ENCODE measurements at regions not wholly inside any gene's neighbourhood (a gene's known extent, or its start where the extent isn't known, plus 50 kb on each side); places are given as distances from the start of the nearest gene placed in this dataset.

- H3K4me1 ChIP-seq, result no peaks in the 10 kb centered on the region
- H3K36me3 ChIP-seq, result no peaks in the 10 kb centered on the region
- WGBS, 5 donors, result 60 to 87% (median 60%) methylated on average over 1 of the region's 1 CpG
- H3K4me3 ChIP-seq, result no peak overlapping the region
- H3K9me3 ChIP-seq, result peaks cover 0 to 4% (median 0%) of the 10 kb centered on the region in 8 donors
- DNase-seq, result no peak
- no peak for TF ChIP-seq POLR2A (IDR thresholded peaks at IDR 0.05)
- TF ChIP-seq, protein P1, sequence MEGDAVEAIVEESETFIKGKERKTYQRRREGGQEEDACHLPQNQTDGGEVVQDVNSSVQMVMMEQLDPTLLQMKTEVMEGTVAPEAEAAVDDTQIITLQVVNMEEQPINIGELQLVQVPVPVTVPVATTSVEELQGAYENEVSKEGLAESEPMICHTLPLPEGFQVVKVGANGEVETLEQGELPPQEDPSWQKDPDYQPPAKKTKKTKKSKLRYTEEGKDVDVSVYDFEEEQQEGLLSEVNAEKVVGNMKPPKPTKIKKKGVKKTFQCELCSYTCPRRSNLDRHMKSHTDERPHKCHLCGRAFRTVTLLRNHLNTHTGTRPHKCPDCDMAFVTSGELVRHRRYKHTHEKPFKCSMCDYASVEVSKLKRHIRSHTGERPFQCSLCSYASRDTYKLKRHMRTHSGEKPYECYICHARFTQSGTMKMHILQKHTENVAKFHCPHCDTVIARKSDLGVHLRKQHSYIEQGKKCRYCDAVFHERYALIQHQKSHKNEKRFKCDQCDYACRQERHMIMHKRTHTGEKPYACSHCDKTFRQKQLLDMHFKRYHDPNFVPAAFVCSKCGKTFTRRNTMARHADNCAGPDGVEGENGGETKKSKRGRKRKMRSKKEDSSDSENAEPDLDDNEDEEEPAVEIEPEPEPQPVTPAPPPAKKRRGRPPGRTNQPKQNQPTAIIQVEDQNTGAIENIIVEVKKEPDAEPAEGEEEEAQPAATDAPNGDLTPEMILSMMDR (IDR thresholded peaks at IDR 0.05 in 8 of 11, conservative IDR thresholded peaks at IDR 0.05 in 3 of 11), result no peak
- no peaks in the 10 kb centered on the region for H3K27me3 ChIP-seq (replicated peaks in 1 of 7)
- intact Hi-C loops (cut with DNase I; ENCODE audit: low total_unique reads), result no loop called here
- H3K27ac ChIP-seq, result no peak overlapping the region
These were observed 676.8 kb downstream of the SORCS1 start for GRCh38 chr10:106487726-106488125.

- H3K27ac ChIP-seq, result no peak overlapping the region
- H3K9me3 ChIP-seq, result no peaks in the 10 kb centered on the region
- H3K4me1 ChIP-seq, result no peaks in the 10 kb centered on the region
- intact Hi-C loops (cut with DNase I; ENCODE audit: low total_unique reads), result no loop called here
- WGBS, 5 donors, result 62 to 74% (median 70%) methylated on average over 4 of the region's 4 CpGs
- no peak for DNase-seq
- no peak overlapping the region for H3K4me3 ChIP-seq
- TF ChIP-seq, protein P1 (IDR thresholded peaks at IDR 0.05 in 8 of 11, conservative IDR thresholded peaks at IDR 0.05 in 3 of 11), result no peak
- no peak for TF ChIP-seq POLR2AphosphoS5 (IDR thresholded peaks at IDR 0.05)
- TF ChIP-seq POLR2A (IDR thresholded peaks at IDR 0.05), result no peak
- no peaks in the 10 kb centered on the region for H3K36me3 ChIP-seq
- H3K27me3 ChIP-seq (replicated peaks in 1 of 7), result no peaks in the 10 kb centered on the region
These were observed 682.8 kb downstream of the SORCS1 start for GRCh38 chr10:106481598-106482275.

DNA sequence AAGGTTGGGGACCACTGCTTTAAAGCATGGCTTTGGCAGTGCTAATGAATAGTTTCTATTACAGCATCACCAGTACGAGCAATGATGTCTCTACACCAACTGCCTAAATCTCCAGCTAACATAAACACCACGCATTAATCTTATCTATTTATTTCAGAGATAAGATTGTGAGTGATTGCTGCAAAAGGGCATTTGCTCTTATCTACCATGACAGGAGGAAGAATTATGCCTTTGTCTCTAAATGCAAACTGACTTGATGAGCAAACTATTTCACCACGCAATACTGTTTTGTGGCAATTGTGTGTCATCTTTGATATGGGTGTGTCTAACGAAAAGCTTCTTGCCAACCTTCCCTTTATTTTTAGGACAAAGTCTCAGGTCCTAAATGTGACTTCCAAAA is 684.9 kb downstream of the SORCS1 start:
- intact Hi-C loops (cut with DNase I; ENCODE audit: low total_unique reads), result no loop called here
- TF ChIP-seq POLR2AphosphoS5 (IDR thresholded peaks at IDR 0.05) (no peak), POLR2A (IDR thresholded peaks at IDR 0.05) (no peak)
- TF ChIP-seq, protein P1 (IDR thresholded peaks at IDR 0.05 in 8 of 11, conservative IDR thresholded peaks at IDR 0.05 in 3 of 11), result no peak

GRCh38 chr10:106474876-106475275 is 689.6 kb downstream of the SORCS1 start:
- intact Hi-C loops (cut with DNase I; ENCODE audit: low total_unique reads), result no loop called here
- DNase-seq, result no peak
- H3K36me3 ChIP-seq, result no peaks in the 10 kb centered on the region
- no peak overlapping the region for H3K27ac ChIP-seq
- peaks cover 0 to 13% (median 5%) of the 10 kb centered on the region in 8 donors for H3K9me3 ChIP-seq
- H3K4me1 ChIP-seq, result no peaks in the 10 kb centered on the region
- H3K4me3 ChIP-seq, result no peak overlapping the region
- TF ChIP-seq POLR2AphosphoS5 (IDR thresholded peaks at IDR 0.05) (no peak), POLR2A (IDR thresholded peaks at IDR 0.05) (no peak)
- TF ChIP-seq, protein P1 (IDR thresholded peaks at IDR 0.05 in 8 of 11, conservative IDR thresholded peaks at IDR 0.05 in 3 of 11), result no peak
- H3K27me3 ChIP-seq (replicated peaks in 1 of 7), result no peaks in the 10 kb centered on the region

More for the DNA sequence above, 684.9 kb downstream of the SORCS1 start:
- H3K9me3 ChIP-seq, result no peaks in the 10 kb centered on the region
- H3K27ac ChIP-seq, result no peak overlapping the region
- no peaks in the 10 kb centered on the region for H3K36me3 ChIP-seq
- no peaks in the 10 kb centered on the region for H3K27me3 ChIP-seq (replicated peaks in 1 of 7)
- WGBS, 5 donors, result 64 to 87% (median 74%) methylated on average over 4 of the region's 4 CpGs
- H3K4me1 ChIP-seq, result no peaks in the 10 kb centered on the region
- no peak overlapping the region for H3K4me3 ChIP-seq
- no peak for DNase-seq

Data from spleen (tissue), 11 donors.